Panc1 (cell line): ENCODE measurements at regions not wholly inside any gene's neighbourhood (a gene's known extent, or its start where the extent isn't known, plus 50 kb on each side); places are given as distances from the start of the nearest gene placed in this dataset.
A peak's percentile ranks its signal among the peaks of the same experiment; 100 is the strongest.

Experiments
- ATAC-seq: fragments of 200-7000 bp; cut with Tn5 transposase; 2 replicates; pipeline ENCODE4 v1.9.1; 2020; ENCODE audit warnings: mild to moderate bottlenecking, moderate library complexity
- BruUV-seq: library from RNA; stranded (reverse); fragments of 400-500 nt; replicated peaks from 2 replicates; lab custom pipeline; 2021; lab: Mats Ljungman, UMichigan
- CTCF ChIA-PET: fragments of 300-600 bp; sonication (Branson Sonifier 250); formaldehyde crosslinking; loops from one replicate; lab custom pipeline; 2022; ENCODE audit warnings: antibody characterized with exemption; lab: Charles Lee
- POLR2A ChIA-PET: fragments of 300-600 bp; sonication (Branson Sonifier 250); formaldehyde crosslinking; loops from one replicate; lab custom pipeline; 2022; ENCODE audit warnings: antibody characterized with exemption; lab: Charles Lee
- DNase-seq: peaks from one replicate; pipeline ENCODE4 v3.0.0-alpha.2; 2010; ENCODE audit warnings: low read depth, low spot score
- H3K27ac ChIP-seq: 2 replicates; pipeline ENCODE4 v1.5.1; 2011; ENCODE audit warnings: mild to moderate bottlenecking, low read length, inconsistent platforms
- H3K27me3 ChIP-seq: fragments of 200-500 bp; sonication (Bioruptor generic); 2 replicates; pipeline ENCODE4 v1.6.0; 2014; ENCODE audit warnings: low read length, inconsistent platforms; ENCODE audit not compliant: control insufficient read depth, insufficient read depth
- H3K36me3 ChIP-seq: fragments of 200-500 bp; sonication (Bioruptor generic); 2 replicates; pipeline ENCODE4 v1.5.1; 2014; ENCODE audit warnings: inconsistent platforms, mild to moderate bottlenecking, low read length, moderate library complexity; ENCODE audit not compliant: control insufficient read depth, insufficient read depth
- H3K4me1 ChIP-seq: 2 replicates; pipeline ENCODE4 v1.5.1; 2011; ENCODE audit warnings: inconsistent platforms, mild to moderate bottlenecking, low read length, moderate library complexity; ENCODE audit not compliant: control insufficient read depth, insufficient read depth
- H3K4me3 ChIP-seq, 2 experiments: 2 replicates each; pipeline ENCODE4 v1.5.1; 2011 to 2012; ENCODE audit warnings: low read depth in 2 of 2, low read length in 2 of 2, mild to moderate bottlenecking in 2 of 2, inconsistent platforms in 1 of 2, moderate library complexity in 1 of 2
- H3K9me3 ChIP-seq: fragments of 200-500 bp; sonication (Bioruptor generic); 2 replicates; pipeline ENCODE4 v1.5.1; 2014; ENCODE audit warnings: low read depth, mild to moderate bottlenecking, inconsistent platforms, low read length, moderate library complexity; ENCODE audit not compliant: control insufficient read depth, insufficient read depth
- POLR2AphosphoS5 ChIP-seq: IDR thresholded peaks from 2 replicates; pipeline ENCODE4 v1.6.1; 2012; ENCODE audit warnings: mild to moderate bottlenecking, low read depth, low read length, moderate library complexity
- SIN3A ChIP-seq: IDR thresholded peaks from 2 replicates; pipeline ENCODE4 v1.6.1; 2012; ENCODE audit warnings: low read depth, mild to moderate bottlenecking, low read length, moderate library complexity, borderline replicate concordance; ENCODE audit not compliant: insufficient read depth
- TCF7L2 ChIP-seq: IDR thresholded peaks from 2 replicates; pipeline ENCODE4 v1.6.1; 2011; ENCODE audit warnings: mild to moderate bottlenecking, low read depth, low read length, inconsistent platforms
- in situ Hi-C: cut with HindIII; loops from 2 replicates; pipeline ENCODE4 v1.10.0; 2016; ENCODE audit warnings: low sequenced_read_pairs, low pct_unique_long_range_greater_than_20kb
- intact Hi-C: fragments of 100-400 bp; cut with micrococcal nuclease; formaldehyde crosslinking; loops from one replicate; pipeline ENCODE4 v1.10.0; 2022; ENCODE audit not compliant: unreplicated experiment
- TF ChIP-seq, protein P1 (sequence below): fragments of 450-650 bp; IDR thresholded peaks from 2 replicates; pipeline ENCODE4 v1.5.1; 2017; ENCODE audit warnings: mild to moderate bottlenecking
- TF ChIP-seq, protein P2 (sequence below), 2 experiments: IDR thresholded peaks; 2 replicates each; pipeline ENCODE4 v1.6.1; 2011 to 2012; ENCODE audit warnings: low read depth in 2 of 2, control low read depth in 1 of 2, low read length in 1 of 2, mild to moderate bottlenecking in 1 of 2, moderate library complexity in 1 of 2; ENCODE audit not compliant: insufficient read depth in 1 of 2

DNA sequence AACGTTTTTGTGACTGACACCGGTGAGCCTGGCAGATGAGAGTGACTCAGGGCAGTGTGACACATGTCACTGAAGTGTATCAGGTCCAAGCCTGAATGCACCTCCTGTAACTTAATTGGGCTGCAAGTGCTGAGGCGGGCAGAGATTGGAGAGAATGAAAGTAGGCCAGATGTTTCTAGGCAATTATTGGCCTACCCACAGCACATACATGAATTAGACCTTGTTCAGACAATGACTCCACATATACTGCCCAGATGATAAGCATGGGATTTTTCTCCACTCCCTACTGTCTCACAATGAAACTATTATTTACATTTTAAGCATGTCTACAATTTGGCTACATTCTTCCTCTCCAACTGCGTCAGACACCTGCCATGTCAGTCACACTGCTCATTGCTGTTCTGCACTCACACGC lies 187.3 kb upstream of the ZNF385D start:
- Histone ChIP-seq H3K36me3 (no peaks in the 10 kb centered on the region), H3K9me3 (no peaks in the 10 kb centered on the region), H3K4me1 (no peaks in the 10 kb centered on the region), H3K4me3 (no peak overlapping the region), H3K27me3 (no peaks in the 10 kb centered on the region), H3K27ac (no peak overlapping the region)
- in situ Hi-C loops (no loop called here), intact Hi-C loops (no loop called here)
- ATAC-seq: no peak
- ChIA-PET POLR2A (no interaction called here), CTCF (no interaction called here)
- DNase-seq: no peak
- TF ChIP-seq SIN3A: no peak
- TF ChIP-seq, protein P1, sequence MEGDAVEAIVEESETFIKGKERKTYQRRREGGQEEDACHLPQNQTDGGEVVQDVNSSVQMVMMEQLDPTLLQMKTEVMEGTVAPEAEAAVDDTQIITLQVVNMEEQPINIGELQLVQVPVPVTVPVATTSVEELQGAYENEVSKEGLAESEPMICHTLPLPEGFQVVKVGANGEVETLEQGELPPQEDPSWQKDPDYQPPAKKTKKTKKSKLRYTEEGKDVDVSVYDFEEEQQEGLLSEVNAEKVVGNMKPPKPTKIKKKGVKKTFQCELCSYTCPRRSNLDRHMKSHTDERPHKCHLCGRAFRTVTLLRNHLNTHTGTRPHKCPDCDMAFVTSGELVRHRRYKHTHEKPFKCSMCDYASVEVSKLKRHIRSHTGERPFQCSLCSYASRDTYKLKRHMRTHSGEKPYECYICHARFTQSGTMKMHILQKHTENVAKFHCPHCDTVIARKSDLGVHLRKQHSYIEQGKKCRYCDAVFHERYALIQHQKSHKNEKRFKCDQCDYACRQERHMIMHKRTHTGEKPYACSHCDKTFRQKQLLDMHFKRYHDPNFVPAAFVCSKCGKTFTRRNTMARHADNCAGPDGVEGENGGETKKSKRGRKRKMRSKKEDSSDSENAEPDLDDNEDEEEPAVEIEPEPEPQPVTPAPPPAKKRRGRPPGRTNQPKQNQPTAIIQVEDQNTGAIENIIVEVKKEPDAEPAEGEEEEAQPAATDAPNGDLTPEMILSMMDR: no peak
- TF ChIP-seq, protein P2, sequence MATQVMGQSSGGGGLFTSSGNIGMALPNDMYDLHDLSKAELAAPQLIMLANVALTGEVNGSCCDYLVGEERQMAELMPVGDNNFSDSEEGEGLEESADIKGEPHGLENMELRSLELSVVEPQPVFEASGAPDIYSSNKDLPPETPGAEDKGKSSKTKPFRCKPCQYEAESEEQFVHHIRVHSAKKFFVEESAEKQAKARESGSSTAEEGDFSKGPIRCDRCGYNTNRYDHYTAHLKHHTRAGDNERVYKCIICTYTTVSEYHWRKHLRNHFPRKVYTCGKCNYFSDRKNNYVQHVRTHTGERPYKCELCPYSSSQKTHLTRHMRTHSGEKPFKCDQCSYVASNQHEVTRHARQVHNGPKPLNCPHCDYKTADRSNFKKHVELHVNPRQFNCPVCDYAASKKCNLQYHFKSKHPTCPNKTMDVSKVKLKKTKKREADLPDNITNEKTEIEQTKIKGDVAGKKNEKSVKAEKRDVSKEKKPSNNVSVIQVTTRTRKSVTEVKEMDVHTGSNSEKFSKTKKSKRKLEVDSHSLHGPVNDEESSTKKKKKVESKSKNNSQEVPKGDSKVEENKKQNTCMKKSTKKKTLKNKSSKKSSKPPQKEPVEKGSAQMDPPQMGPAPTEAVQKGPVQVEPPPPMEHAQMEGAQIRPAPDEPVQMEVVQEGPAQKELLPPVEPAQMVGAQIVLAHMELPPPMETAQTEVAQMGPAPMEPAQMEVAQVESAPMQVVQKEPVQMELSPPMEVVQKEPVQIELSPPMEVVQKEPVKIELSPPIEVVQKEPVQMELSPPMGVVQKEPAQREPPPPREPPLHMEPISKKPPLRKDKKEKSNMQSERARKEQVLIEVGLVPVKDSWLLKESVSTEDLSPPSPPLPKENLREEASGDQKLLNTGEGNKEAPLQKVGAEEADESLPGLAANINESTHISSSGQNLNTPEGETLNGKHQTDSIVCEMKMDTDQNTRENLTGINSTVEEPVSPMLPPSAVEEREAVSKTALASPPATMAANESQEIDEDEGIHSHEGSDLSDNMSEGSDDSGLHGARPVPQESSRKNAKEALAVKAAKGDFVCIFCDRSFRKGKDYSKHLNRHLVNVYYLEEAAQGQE (IDR thresholded peaks at IDR 0.05; ENCODE audit: insufficient read depth in 1 of 2, low read depth in 2 of 2, low read length in 1 of 2): no peak
- no peak for TF ChIP-seq POLR2AphosphoS5
- TF ChIP-seq TCF7L2: no peak
- BruUV-seq: no TSS peak

DNA sequence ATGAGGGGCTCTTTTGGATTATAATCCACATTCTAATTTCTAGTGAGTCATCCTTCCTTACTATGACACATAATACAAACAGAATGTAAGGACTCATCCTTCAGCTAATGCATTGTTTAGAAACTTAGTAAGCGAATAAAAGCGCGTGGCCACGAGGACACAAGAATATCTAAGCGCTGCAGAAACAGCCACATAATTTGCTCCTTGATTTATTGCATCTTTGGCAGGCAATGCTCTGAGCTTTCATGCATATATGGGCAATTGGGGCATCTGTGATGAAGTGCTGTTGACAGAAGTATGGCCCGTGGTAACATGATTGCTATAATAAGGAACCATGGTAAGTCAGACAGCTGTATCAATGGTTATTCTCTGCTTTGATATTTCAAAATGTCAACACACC lies 191.3 kb upstream of the ZNF385D start:
- POLR2A ChIA-PET: no interaction called here
- in situ Hi-C loops: no loop called here

More for the DNA sequence above, 191.3 kb upstream of the ZNF385D start:
- DNase-seq (peak; percentile 39), ATAC-seq (no peak)
- Histone ChIP-seq H3K36me3 (no peaks in the 10 kb centered on the region), H3K4me3 (no peak overlapping the region), H3K27ac (no peak overlapping the region), H3K9me3 (no peaks in the 10 kb centered on the region), H3K27me3 (no peaks in the 10 kb centered on the region), H3K4me1 (no peaks in the 10 kb centered on the region)
- BruUV-seq: no TSS peak
- TF ChIP-seq POLR2AphosphoS5 (no peak), TCF7L2 (no peak), SIN3A (no peak)
- TF ChIP-seq, protein P2 (IDR thresholded peaks at IDR 0.05; ENCODE audit: insufficient read depth in 1 of 2, low read depth in 2 of 2, low read length in 1 of 2): no peak
- TF ChIP-seq, protein P1: no peak
- intact Hi-C loops: no loop called here
- CTCF ChIA-PET: no interaction called here
